Astrocyte (in vitro differentiated cells and primary cell): ENCODE measurements at regions not wholly inside any gene's neighbourhood (a gene's known extent, or its start where the extent isn't known, plus 50 kb on each side); places are given as distances from the start of the nearest gene placed in this dataset.

Experiments
- CTCF ChIP-seq: IDR thresholded peaks from 2 replicates; pipeline ENCODE4 v1.5.1; 2011; ENCODE audit warnings: low read depth, mild to moderate bottlenecking, inconsistent platforms, low read length, moderate library complexity; ENCODE audit not compliant: insufficient read depth
- EZH2 ChIP-seq: IDR thresholded peaks from 2 replicates; pipeline ENCODE4 v1.6.1; 2012; ENCODE audit warnings: mild to moderate bottlenecking, low read length, inconsistent platforms; ENCODE audit not compliant: insufficient read depth

DNA sequence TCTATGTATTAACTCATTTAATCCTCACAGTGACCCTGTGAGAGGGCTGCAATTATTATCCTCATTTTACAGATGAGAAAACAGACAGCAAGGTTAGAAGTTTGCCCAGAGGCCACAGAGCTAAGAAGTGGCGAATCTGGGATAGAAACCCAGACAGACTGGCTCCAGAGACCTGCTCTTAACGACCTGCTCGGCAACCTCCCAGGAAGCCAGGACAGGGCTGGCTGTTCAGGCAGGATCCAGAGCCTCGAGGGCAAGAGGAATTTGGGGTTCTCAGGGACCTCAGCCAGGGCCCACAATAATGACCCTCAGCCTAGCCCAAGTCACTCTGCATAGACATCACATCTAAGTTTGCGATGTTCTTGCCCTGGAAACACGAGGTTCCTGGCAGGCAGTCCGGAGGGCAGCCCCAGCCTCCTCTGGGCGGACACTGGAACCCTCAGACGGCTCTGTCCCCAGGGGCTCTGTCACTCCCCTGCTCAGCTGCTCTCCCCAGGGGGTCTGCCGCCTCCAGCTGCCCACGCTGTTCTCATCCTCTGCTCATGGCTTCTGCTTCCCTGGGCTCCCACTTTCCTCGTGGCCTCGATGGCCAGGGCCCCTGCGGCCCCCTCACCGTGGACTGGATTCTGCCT is 138.5 kb upstream of the ERCC6L2 start:
- TF ChIP-seq CTCF, result no peak
- TF ChIP-seq EZH2, result no peak
